ENCODE measurements at regions not wholly inside any gene's neighbourhood (a gene's known extent, or its start where the extent isn't known, plus 50 kb on each side); places are given as distances from the start of the nearest gene placed in this dataset.

DNA sequence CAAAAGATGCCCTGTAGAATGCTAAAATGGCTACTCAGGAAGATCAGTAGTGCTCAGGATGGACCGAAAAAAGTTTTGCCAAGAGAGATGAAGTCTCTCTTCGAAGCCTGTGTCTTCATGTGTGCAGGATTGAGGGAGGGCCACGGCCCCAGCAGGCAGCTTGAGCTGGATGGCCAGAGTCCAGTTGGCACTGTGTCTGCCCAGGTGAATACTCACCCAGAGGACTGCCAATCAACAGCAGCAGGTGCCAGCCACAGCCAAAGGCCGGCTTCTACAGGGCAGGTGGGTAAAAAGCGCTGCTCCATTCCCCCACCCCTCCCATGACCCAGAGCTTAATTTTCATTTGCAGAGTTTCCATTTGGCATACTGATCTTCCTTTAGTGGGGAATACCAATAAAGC, 287.9 kb upstream of the ZNF608 start:
- no peaks in the 10 kb centered on the region for H3K36me3 ChIP-seq (ENCODE audit: control insufficient read depth, insufficient read depth, low read length)
- no peak for ATAC-seq
- CTCF ChIA-PET: no interaction called here
- BruUV-seq (replicated peaks): no TSS peak
- intact Hi-C loops (cut with micrococcal nuclease; ENCODE audit: unreplicated experiment) (no loop called here), in situ Hi-C loops (cut with HindIII; ENCODE audit: low pct_unique_long_range_greater_than_20kb, low sequenced_read_pairs) (no loop called here)
- TF ChIP-seq TCF7L2 (IDR thresholded peaks at IDR 0.05; ENCODE audit: low read depth, low read length): no peak
- TF ChIP-seq, protein P1, sequence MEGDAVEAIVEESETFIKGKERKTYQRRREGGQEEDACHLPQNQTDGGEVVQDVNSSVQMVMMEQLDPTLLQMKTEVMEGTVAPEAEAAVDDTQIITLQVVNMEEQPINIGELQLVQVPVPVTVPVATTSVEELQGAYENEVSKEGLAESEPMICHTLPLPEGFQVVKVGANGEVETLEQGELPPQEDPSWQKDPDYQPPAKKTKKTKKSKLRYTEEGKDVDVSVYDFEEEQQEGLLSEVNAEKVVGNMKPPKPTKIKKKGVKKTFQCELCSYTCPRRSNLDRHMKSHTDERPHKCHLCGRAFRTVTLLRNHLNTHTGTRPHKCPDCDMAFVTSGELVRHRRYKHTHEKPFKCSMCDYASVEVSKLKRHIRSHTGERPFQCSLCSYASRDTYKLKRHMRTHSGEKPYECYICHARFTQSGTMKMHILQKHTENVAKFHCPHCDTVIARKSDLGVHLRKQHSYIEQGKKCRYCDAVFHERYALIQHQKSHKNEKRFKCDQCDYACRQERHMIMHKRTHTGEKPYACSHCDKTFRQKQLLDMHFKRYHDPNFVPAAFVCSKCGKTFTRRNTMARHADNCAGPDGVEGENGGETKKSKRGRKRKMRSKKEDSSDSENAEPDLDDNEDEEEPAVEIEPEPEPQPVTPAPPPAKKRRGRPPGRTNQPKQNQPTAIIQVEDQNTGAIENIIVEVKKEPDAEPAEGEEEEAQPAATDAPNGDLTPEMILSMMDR (IDR thresholded peaks at IDR 0.05): no peak
- TF ChIP-seq SIN3A (IDR thresholded peaks at IDR 0.05; ENCODE audit: borderline replicate concordance, insufficient read depth, low read depth, low read length): no peak
- TF ChIP-seq POLR2AphosphoS5 (IDR thresholded peaks at IDR 0.05; ENCODE audit: low read depth, low read length): no peak
- TF ChIP-seq, protein P2, sequence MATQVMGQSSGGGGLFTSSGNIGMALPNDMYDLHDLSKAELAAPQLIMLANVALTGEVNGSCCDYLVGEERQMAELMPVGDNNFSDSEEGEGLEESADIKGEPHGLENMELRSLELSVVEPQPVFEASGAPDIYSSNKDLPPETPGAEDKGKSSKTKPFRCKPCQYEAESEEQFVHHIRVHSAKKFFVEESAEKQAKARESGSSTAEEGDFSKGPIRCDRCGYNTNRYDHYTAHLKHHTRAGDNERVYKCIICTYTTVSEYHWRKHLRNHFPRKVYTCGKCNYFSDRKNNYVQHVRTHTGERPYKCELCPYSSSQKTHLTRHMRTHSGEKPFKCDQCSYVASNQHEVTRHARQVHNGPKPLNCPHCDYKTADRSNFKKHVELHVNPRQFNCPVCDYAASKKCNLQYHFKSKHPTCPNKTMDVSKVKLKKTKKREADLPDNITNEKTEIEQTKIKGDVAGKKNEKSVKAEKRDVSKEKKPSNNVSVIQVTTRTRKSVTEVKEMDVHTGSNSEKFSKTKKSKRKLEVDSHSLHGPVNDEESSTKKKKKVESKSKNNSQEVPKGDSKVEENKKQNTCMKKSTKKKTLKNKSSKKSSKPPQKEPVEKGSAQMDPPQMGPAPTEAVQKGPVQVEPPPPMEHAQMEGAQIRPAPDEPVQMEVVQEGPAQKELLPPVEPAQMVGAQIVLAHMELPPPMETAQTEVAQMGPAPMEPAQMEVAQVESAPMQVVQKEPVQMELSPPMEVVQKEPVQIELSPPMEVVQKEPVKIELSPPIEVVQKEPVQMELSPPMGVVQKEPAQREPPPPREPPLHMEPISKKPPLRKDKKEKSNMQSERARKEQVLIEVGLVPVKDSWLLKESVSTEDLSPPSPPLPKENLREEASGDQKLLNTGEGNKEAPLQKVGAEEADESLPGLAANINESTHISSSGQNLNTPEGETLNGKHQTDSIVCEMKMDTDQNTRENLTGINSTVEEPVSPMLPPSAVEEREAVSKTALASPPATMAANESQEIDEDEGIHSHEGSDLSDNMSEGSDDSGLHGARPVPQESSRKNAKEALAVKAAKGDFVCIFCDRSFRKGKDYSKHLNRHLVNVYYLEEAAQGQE (IDR thresholded peaks at IDR 0.05; ENCODE audit: insufficient read depth in 1 of 2, low read depth in 2 of 2, low read length in 1 of 2): no peak
- DNase-seq (ENCODE audit: low read depth, low spot score): no peak
- H3K4me3 ChIP-seq (ENCODE audit: low read depth in 2 of 2, low read length in 2 of 2): no peak overlapping the region
- no peaks in the 10 kb centered on the region for H3K4me1 ChIP-seq (ENCODE audit: control insufficient read depth, insufficient read depth, low read length)
- POLR2A ChIA-PET: no interaction called here
- H3K9me3 ChIP-seq (ENCODE audit: control insufficient read depth, insufficient read depth, low read depth, low read length): no peaks in the 10 kb centered on the region
- H3K27ac ChIP-seq (ENCODE audit: low read length): no peak overlapping the region
- no peaks in the 10 kb centered on the region for H3K27me3 ChIP-seq (ENCODE audit: control insufficient read depth, insufficient read depth, low read length)

DNA sequence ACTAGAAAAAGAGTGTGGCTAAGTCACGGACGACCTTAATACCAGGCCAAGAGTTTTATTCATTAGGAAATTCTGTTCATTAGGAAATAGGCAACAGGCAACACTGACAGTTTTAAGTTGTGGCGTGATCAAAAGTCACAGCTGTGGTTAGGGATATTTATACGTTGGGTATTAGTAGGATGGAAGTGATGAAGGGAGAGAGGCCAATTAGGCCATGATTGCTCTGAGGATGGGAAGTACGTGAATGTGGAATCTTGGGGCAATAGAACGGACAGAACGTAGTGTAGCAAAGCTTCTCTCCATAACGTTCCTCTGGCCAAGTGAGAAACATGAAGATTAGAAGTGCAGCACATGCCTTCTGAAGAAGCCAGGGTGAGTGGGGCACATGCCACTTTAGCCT, 290.1 kb upstream of the ZNF608 start:
- intact Hi-C loops (cut with micrococcal nuclease; ENCODE audit: unreplicated experiment) (no loop called here), in situ Hi-C loops (cut with HindIII; ENCODE audit: low pct_unique_long_range_greater_than_20kb, low sequenced_read_pairs) (no loop called here)
- Histone ChIP-seq H3K27ac (ENCODE audit: low read length) (no peak overlapping the region), H3K4me1 (ENCODE audit: control insufficient read depth, insufficient read depth, low read length) (no peaks in the 10 kb centered on the region), H3K4me3 (ENCODE audit: low read depth in 2 of 2, low read length in 2 of 2) (no peak overlapping the region), H3K9me3 (ENCODE audit: control insufficient read depth, insufficient read depth, low read depth, low read length) (no peaks in the 10 kb centered on the region), H3K27me3 (ENCODE audit: control insufficient read depth, insufficient read depth, low read length) (no peaks in the 10 kb centered on the region), H3K36me3 (ENCODE audit: control insufficient read depth, insufficient read depth, low read length) (no peaks in the 10 kb centered on the region)
- no peak for TF ChIP-seq POLR2AphosphoS5 (IDR thresholded peaks at IDR 0.05; ENCODE audit: low read depth, low read length)
- no peak for TF ChIP-seq SIN3A (IDR thresholded peaks at IDR 0.05; ENCODE audit: borderline replicate concordance, insufficient read depth, low read depth, low read length)
- TF ChIP-seq, protein P2 (IDR thresholded peaks at IDR 0.05; ENCODE audit: insufficient read depth in 1 of 2, low read depth in 2 of 2, low read length in 1 of 2): no peak
- no peak for TF ChIP-seq TCF7L2 (IDR thresholded peaks at IDR 0.05; ENCODE audit: low read depth, low read length)
- TF ChIP-seq, protein P1 (IDR thresholded peaks at IDR 0.05): no peak
- DNase-seq (ENCODE audit: low read depth, low spot score) (no peak), ATAC-seq (no peak)
- BruUV-seq (replicated peaks): no TSS peak
- ChIA-PET CTCF (no interaction called here), POLR2A (no interaction called here)
